ENCODE measurements at regions not wholly inside any gene's neighbourhood (a gene's known extent, or its start where the extent isn't known, plus 50 kb on each side); places are given as distances from the start of the nearest gene placed in this dataset.

DNA sequence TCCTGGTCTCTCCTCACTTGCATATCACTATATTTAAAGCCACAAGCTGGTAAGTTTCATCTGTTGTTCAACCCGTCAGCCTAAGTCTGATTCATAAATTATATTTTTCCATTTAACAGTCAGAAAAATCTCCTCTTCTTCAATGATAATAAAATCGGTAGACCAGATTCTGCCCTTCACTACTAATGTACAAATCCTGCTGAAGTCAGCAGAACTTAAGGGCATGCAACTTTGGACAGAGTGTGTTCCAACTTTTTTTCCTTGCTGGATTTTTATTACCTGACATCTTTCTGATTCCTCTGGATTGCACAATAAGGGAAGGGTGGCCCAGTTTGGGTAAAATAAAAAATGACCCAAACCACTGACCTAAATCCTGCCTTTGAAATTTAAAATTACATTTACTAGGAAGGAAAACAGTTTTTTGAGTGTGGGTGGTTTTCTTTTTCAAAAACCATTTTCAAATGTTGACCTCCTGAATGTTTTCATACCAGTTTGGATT, 125.4 kb upstream of the DIO2 start:
- H4K20me1 ChIP-seq (ENCODE audit: insufficient read depth), result no peaks in the 10 kb centered on the region
- H3K4me2 ChIP-seq, result no peak overlapping the region
- no peak overlapping the region for H2AFZ ChIP-seq (ENCODE audit: low read depth)
- H3K27ac ChIP-seq, result no peak overlapping the region
- TF ChIP-seq, protein P1, sequence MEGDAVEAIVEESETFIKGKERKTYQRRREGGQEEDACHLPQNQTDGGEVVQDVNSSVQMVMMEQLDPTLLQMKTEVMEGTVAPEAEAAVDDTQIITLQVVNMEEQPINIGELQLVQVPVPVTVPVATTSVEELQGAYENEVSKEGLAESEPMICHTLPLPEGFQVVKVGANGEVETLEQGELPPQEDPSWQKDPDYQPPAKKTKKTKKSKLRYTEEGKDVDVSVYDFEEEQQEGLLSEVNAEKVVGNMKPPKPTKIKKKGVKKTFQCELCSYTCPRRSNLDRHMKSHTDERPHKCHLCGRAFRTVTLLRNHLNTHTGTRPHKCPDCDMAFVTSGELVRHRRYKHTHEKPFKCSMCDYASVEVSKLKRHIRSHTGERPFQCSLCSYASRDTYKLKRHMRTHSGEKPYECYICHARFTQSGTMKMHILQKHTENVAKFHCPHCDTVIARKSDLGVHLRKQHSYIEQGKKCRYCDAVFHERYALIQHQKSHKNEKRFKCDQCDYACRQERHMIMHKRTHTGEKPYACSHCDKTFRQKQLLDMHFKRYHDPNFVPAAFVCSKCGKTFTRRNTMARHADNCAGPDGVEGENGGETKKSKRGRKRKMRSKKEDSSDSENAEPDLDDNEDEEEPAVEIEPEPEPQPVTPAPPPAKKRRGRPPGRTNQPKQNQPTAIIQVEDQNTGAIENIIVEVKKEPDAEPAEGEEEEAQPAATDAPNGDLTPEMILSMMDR (conservative IDR thresholded peaks at IDR 0.05; ENCODE audit: low read depth, low read length), result no peak
- no peaks in the 10 kb centered on the region for H3K4me1 ChIP-seq (ENCODE audit: low read depth, poor library complexity, severe bottlenecking)
- no peaks in the 10 kb centered on the region for H3K79me2 ChIP-seq (ENCODE audit: insufficient read depth, low read depth)
- no peak overlapping the region for H3K4me3 ChIP-seq (IDR thresholded peaks at IDR 0.05; ENCODE audit: insufficient read depth, low read depth, low read length)
- H3K27me3 ChIP-seq (ENCODE audit: insufficient read depth, low read depth), result no peaks in the 10 kb centered on the region
- H3K9ac ChIP-seq, result no peak overlapping the region
- H3K36me3 ChIP-seq (ENCODE audit: insufficient read depth), result no peaks in the 10 kb centered on the region

DNA sequence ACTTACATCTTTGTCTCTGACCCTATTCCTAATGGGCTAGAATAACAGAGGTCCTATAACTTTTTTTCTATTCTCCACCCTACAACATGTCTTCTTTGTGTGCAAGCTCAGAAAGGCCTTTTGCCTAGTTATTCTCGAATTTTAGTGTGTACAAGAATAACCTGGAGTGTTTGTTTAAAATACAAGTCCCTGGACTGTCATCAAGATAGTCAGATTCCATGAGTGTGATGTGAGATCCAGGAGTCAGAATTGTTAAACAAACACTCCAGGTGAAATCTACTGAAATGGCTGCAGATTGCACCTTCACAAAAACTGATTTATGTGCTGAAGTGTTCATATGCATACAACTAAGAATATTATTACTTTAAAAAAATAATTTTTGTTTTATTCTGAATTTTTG, 114.4 kb upstream of the DIO2 start:
- H3K4me2 ChIP-seq, result no peak overlapping the region
- TF ChIP-seq, protein P1 (conservative IDR thresholded peaks at IDR 0.05; ENCODE audit: low read depth, low read length), result no peak
- H3K9ac ChIP-seq, result no peak overlapping the region
- H3K79me2 ChIP-seq (ENCODE audit: insufficient read depth, low read depth), result no peaks in the 10 kb centered on the region
- H2AFZ ChIP-seq (ENCODE audit: low read depth), result no peak overlapping the region
- H4K20me1 ChIP-seq (ENCODE audit: insufficient read depth), result no peaks in the 10 kb centered on the region
- H3K36me3 ChIP-seq (ENCODE audit: insufficient read depth), result no peaks in the 10 kb centered on the region
- no peaks in the 10 kb centered on the region for H3K4me1 ChIP-seq (ENCODE audit: low read depth, poor library complexity, severe bottlenecking)
- no peaks in the 10 kb centered on the region for H3K27me3 ChIP-seq (ENCODE audit: insufficient read depth, low read depth)
- no peak overlapping the region for H3K27ac ChIP-seq
- H3K4me3 ChIP-seq (IDR thresholded peaks at IDR 0.05; ENCODE audit: insufficient read depth, low read depth, low read length), result no peak overlapping the region

GRCh38 chr14:80325112-80325511, 113.8 kb upstream of the DIO2 start:
- Histone ChIP-seq H3K79me2 (ENCODE audit: insufficient read depth, low read depth) (no peaks in the 10 kb centered on the region), H3K36me3 (ENCODE audit: insufficient read depth) (no peaks in the 10 kb centered on the region), H3K4me2 (no peak overlapping the region), H3K27me3 (ENCODE audit: insufficient read depth, low read depth) (no peaks in the 10 kb centered on the region), H2AFZ (ENCODE audit: low read depth) (no peak overlapping the region), H3K4me3 (IDR thresholded peaks at IDR 0.05; ENCODE audit: insufficient read depth, low read depth, low read length) (no peak overlapping the region), H3K9ac (no peak overlapping the region), H3K27ac (no peak overlapping the region), H3K4me1 (ENCODE audit: low read depth, poor library complexity, severe bottlenecking) (no peaks in the 10 kb centered on the region), H4K20me1 (ENCODE audit: insufficient read depth) (no peaks in the 10 kb centered on the region)
- TF ChIP-seq, protein P1 (conservative IDR thresholded peaks at IDR 0.05; ENCODE audit: low read depth, low read length), result no peak

GRCh38 chr14:80324649-80325048, 113.3 kb upstream of the DIO2 start:
- no peaks in the 10 kb centered on the region for H3K36me3 ChIP-seq (ENCODE audit: insufficient read depth)
- TF ChIP-seq, protein P1 (conservative IDR thresholded peaks at IDR 0.05; ENCODE audit: low read depth, low read length), result no peak

More at GRCh38 chr14:80324649-80325048, 113.3 kb upstream of the DIO2 start:
- no peak overlapping the region for H3K9ac ChIP-seq
- no peaks in the 10 kb centered on the region for H3K79me2 ChIP-seq (ENCODE audit: insufficient read depth, low read depth)
- no peak overlapping the region for H3K27ac ChIP-seq
- H3K4me2 ChIP-seq, result no peak overlapping the region
- H2AFZ ChIP-seq (ENCODE audit: low read depth), result no peak overlapping the region
- H3K4me3 ChIP-seq (IDR thresholded peaks at IDR 0.05; ENCODE audit: insufficient read depth, low read depth, low read length), result no peak overlapping the region
- H3K4me1 ChIP-seq (ENCODE audit: low read depth, poor library complexity, severe bottlenecking), result no peaks in the 10 kb centered on the region
- no peaks in the 10 kb centered on the region for H4K20me1 ChIP-seq (ENCODE audit: insufficient read depth)
- H3K27me3 ChIP-seq (ENCODE audit: insufficient read depth, low read depth), result no peaks in the 10 kb centered on the region
